HCT116 (cell line): ENCODE measurements at regions not wholly inside any gene's neighbourhood (a gene's known extent, or its start where the extent isn't known, plus 50 kb on each side); places are given as distances from the start of the nearest gene placed in this dataset.

Experiments
- ATAC-seq: fragments of 200-7000 bp; cut with Tn5 transposase; 2 replicates; pipeline ENCODE4 v1.9.1; 2020; ENCODE audit warnings: mild to moderate bottlenecking, moderate library complexity
- BruUV-seq: library from RNA; stranded (reverse); fragments of 400-500 nt; replicated peaks from 2 replicates; lab custom pipeline; 2021; lab: Mats Ljungman, UMichigan
- CTCF ChIA-PET: fragments of 300-600 bp; sonication (Branson Sonifier 250); formaldehyde crosslinking; loops from one replicate; lab custom pipeline; 2021; ENCODE audit warnings: antibody characterized with exemption; lab: Charles Lee
- POLR2A ChIA-PET: fragments of 300-600, 350-600 bp; sonication (Branson Sonifier 250); formaldehyde crosslinking; loops from one replicate; lab custom pipeline; 2021; ENCODE audit warnings: antibody characterized with exemption; lab: Charles Lee
- RAD21 ChIA-PET, 2 experiments: fragments of 300-600 bp; sonication (Branson Sonifier 250); formaldehyde crosslinking; loops; one replicate each; lab custom pipeline; 2023; ENCODE audit warnings: low total read pairs in 2 of 2; ENCODE audit not compliant: uncharacterized antibody in 2 of 2, unreplicated experiment in 2 of 2, low non-redundant PET in 1 of 2; lab: Charles Lee
- DNase-seq: peaks from one replicate; pipeline ENCODE4 v3.0.0-alpha.2; 2010; ENCODE audit warnings: low read depth, low spot score
- H2AFZ ChIP-seq: fragments of 200-600 bp; shearing (Covaris generic), sonication (generic); 2 replicates; pipeline ENCODE4 v1.6.1; 2017; ENCODE audit warnings: low read depth, mixed run types, mixed read lengths, antibody characterized with exemption, low read length; ENCODE audit not compliant: poor library complexity, severe bottlenecking
- H3K27ac ChIP-seq: 2 replicates; pipeline ENCODE4 v1.5.1; 2012; ENCODE audit warnings: low read depth, low read length
- H3K27me3 ChIP-seq: fragments of 200-600 bp; sonication (generic); 2 replicates; pipeline ENCODE4 v1.6.1; 2016; ENCODE audit warnings: mixed run types, low read length, mixed read lengths; ENCODE audit not compliant: insufficient read depth
- H3K36me3 ChIP-seq, 2 experiments: fragments of 200-500 bp in 1 of 2; fragments of 200-600 bp in 1 of 2; sonication (Bioruptor generic) in 1 of 2; sonication (generic) in 1 of 2; 2 replicates each; pipeline versions ENCODE4 v1.5.1 to v1.6.1; 2014 to 2016; ENCODE audit warnings: low read length in 2 of 2, inconsistent platforms in 1 of 2, mixed read lengths in 1 of 2, mixed run types in 1 of 2; ENCODE audit not compliant: insufficient read depth in 2 of 2, control insufficient read depth in 1 of 2
- H3K4me1 ChIP-seq, 2 experiments: fragments of 200-600 bp in 1 of 2; sonication (generic) in 1 of 2; 2 replicates each; pipeline versions ENCODE4 v1.5.1 to v1.6.1; 2012 to 2017; ENCODE audit warnings: low read length in 2 of 2, inconsistent platforms in 1 of 2, mild to moderate bottlenecking in 1 of 2, mixed read lengths in 1 of 2, mixed run types in 1 of 2, moderate library complexity in 1 of 2; ENCODE audit not compliant: insufficient read depth in 2 of 2, control insufficient read depth in 1 of 2
- H3K4me2 ChIP-seq: fragments of 200-600 bp; sonication (generic); 2 replicates; pipeline ENCODE4 v1.6.1; 2017; ENCODE audit warnings: mixed run types, low read length, mixed read lengths
- H3K4me3 ChIP-seq, 2 experiments: fragments of 200-600 bp in 1 of 2; sonication (generic) in 1 of 2; replicated peaks in 1 of 2; 2 replicates each; pipeline ENCODE4 v1.5.1; 2011 to 2016; ENCODE audit warnings: low read length in 2 of 2, control low read depth in 1 of 2, low read depth in 1 of 2, mild to moderate bottlenecking in 1 of 2, mixed read lengths in 1 of 2, mixed run types in 1 of 2
- H3K79me2 ChIP-seq: fragments of 200-600 bp; sonication (generic); 2 replicates; pipeline ENCODE4 v1.6.1; 2017; ENCODE audit warnings: mild to moderate bottlenecking, mixed run types, low read length, moderate library complexity, mixed read lengths; ENCODE audit not compliant: insufficient read depth
- H3K9ac ChIP-seq: fragments of 200-600 bp; sonication (generic); 2 replicates; pipeline ENCODE4 v1.6.1; 2016; ENCODE audit warnings: low read length, mixed read lengths
- H3K9me2 ChIP-seq: fragments of 200-600 bp; sonication (generic), shearing (Covaris generic); 2 replicates; pipeline ENCODE4 v1.6.1; 2017; ENCODE audit warnings: mixed run types, mild to moderate bottlenecking, moderate library complexity; ENCODE audit not compliant: insufficient read depth
- H3K9me3 ChIP-seq, 2 experiments: fragments of 200-500 bp in 1 of 2; fragments of 200-600 bp in 1 of 2; sonication (Bioruptor generic) in 1 of 2; sonication (generic) in 1 of 2; 2 replicates each; pipeline ENCODE4 v1.6.1; 2014 to 2017; ENCODE audit warnings: low read length in 2 of 2, mixed read lengths in 2 of 2, inconsistent platforms in 1 of 2, low read depth in 1 of 2, mild to moderate bottlenecking in 1 of 2, mixed run types in 1 of 2, moderate library complexity in 1 of 2; ENCODE audit not compliant: control insufficient read depth in 1 of 2, insufficient read depth in 1 of 2
- H4K20me1 ChIP-seq: fragments of 200-600 bp; sonication (generic), shearing (Covaris generic); 2 replicates; pipeline ENCODE4 v1.6.1; 2017; ENCODE audit warnings: mixed run types, mild to moderate bottlenecking, moderate library complexity; ENCODE audit not compliant: insufficient read depth
- FOSL1 ChIP-seq: IDR thresholded peaks from 2 replicates; pipeline ENCODE4 v1.6.1; 2012; ENCODE audit warnings: low read depth
- RAD21 ChIP-seq: IDR thresholded peaks from 2 replicates; pipeline ENCODE4 v1.6.1; 2012; ENCODE audit warnings: low read depth, mild to moderate bottlenecking
- REST ChIP-seq: IDR thresholded peaks from 2 replicates; pipeline ENCODE4 v1.6.1; 2012; ENCODE audit warnings: low read depth
- TCF7L2 ChIP-seq: IDR thresholded peaks from 2 replicates; pipeline ENCODE4 v1.7.0; 2011; ENCODE audit warnings: borderline replicate concordance, inconsistent platforms; ENCODE audit not compliant: insufficient read depth, insufficient read length; ENCODE audit errors: extremely low read depth
- YY1 ChIP-seq: IDR thresholded peaks from 2 replicates; pipeline ENCODE4 v1.6.1; 2011; ENCODE audit warnings: low read length, low read depth, moderate library complexity, mild to moderate bottlenecking; ENCODE audit not compliant: insufficient replicate concordance; ENCODE audit errors: extremely low read depth
- ZNF274 ChIP-seq: fragments of 200-500 bp; sonication (Bioruptor generic); IDR thresholded peaks from 2 replicates; pipeline ENCODE4 v1.6.1; 2014; ENCODE audit warnings: mild to moderate bottlenecking, low read depth, low read length, inconsistent platforms
- intact Hi-C: fragments of 100-400 bp; cut with micrococcal nuclease; formaldehyde crosslinking; loops from 2 replicates; pipeline ENCODE4 v1.10.0; 2022

- no peak overlapping the region for H3K4me2 ChIP-seq
- intact Hi-C loops: no loop called here
These were observed 168.0 kb upstream of the SPRY4 start for GRCh38 chr5:142492781-142493281.

More at GRCh38 chr5:142492781-142493281, 168.0 kb upstream of the SPRY4 start:
- H3K4me3 ChIP-seq: no peak overlapping the region
- H4K20me1 ChIP-seq: no peaks in the 10 kb centered on the region
- ATAC-seq: no peak
- H3K36me3 ChIP-seq: no peaks in the 10 kb centered on the region
- no peaks in the 10 kb centered on the region for H3K9me2 ChIP-seq
- no peak for DNase-seq
- no peaks in the 10 kb centered on the region for H3K27me3 ChIP-seq
- no peak overlapping the region for H3K27ac ChIP-seq
- ChIA-PET POLR2A (no interaction called here), RAD21 (no interaction called here), CTCF (no interaction called here)
- H2AFZ ChIP-seq: no peak overlapping the region
- BruUV-seq: no TSS peak
- no peaks in the 10 kb centered on the region for H3K4me1 ChIP-seq
- TF ChIP-seq REST (no peak), TCF7L2 (no peak), FOSL1 (no peak), ZNF274 (no peak), YY1 (no peak), RAD21 (no peak)
- no peaks in the 10 kb centered on the region for H3K79me2 ChIP-seq
- H3K9me3 ChIP-seq: no peaks in the 10 kb centered on the region
- H3K9ac ChIP-seq: no peak overlapping the region
